Cardiac muscle cell (in vitro differentiated cells and primary cell): ENCODE measurements at regions not wholly inside any gene's neighbourhood (a gene's known extent, or its start where the extent isn't known, plus 50 kb on each side); places are given as distances from the start of the nearest gene placed in this dataset.

Experiments
- DNase-seq, 2 donors: peaks; one replicate each; pipeline versions ENCODE4 v3.0.0 to v3.0.0-alpha.2; 2010 to 2017; ENCODE audit warnings: low read depth in 1 of 2, low spot score in 1 of 2
- H3K27ac ChIP-seq: fragments of 200-600 bp; sonication (generic); 2 replicates; pipeline ENCODE4 v1.5.1; 2016
- H3K27me3 ChIP-seq: fragments of 200-600 bp; sonication (generic); 2 replicates; pipeline ENCODE4 v1.6.0; 2016; ENCODE audit warnings: control low read depth
- H3K36me3 ChIP-seq: fragments of 200-600 bp; sonication (generic); 2 replicates; pipeline ENCODE4 v1.5.1; 2016; ENCODE audit warnings: control low read depth
- H3K4me1 ChIP-seq: fragments of 200-600 bp; sonication (generic); 2 replicates; pipeline ENCODE4 v1.8.1; 2017; ENCODE audit warnings: low read depth, mild to moderate bottlenecking, mixed run types
- H3K4me3 ChIP-seq: fragments of 200-600 bp; sonication (generic); 2 replicates; pipeline ENCODE4 v1.5.1; 2016; ENCODE audit warnings: mild to moderate bottlenecking
- H3K9me3 ChIP-seq: fragments of 200-600 bp; sonication (generic); 2 replicates; pipeline ENCODE4 v1.5.1; 2017; ENCODE audit warnings: low read depth, mild to moderate bottlenecking, control low read depth
- TF ChIP-seq, protein P1 (sequence below): IDR thresholded peaks from 2 replicates; pipeline ENCODE4 v1.5.1; 2012; ENCODE audit warnings: low read depth, mild to moderate bottlenecking, low read length

GRCh38 chr15:88748651-88749050 is 54.6 kb upstream of the ACAN start:
- H3K27me3 ChIP-seq: no peaks in the 10 kb centered on the region
- no peaks in the 10 kb centered on the region for H3K36me3 ChIP-seq
- H3K4me1 ChIP-seq: peaks cover 3% of the 10 kb centered on the region
- no peak overlapping the region for H3K27ac ChIP-seq
- no peaks in the 10 kb centered on the region for H3K9me3 ChIP-seq
- no peak for DNase-seq
- TF ChIP-seq, protein P1, sequence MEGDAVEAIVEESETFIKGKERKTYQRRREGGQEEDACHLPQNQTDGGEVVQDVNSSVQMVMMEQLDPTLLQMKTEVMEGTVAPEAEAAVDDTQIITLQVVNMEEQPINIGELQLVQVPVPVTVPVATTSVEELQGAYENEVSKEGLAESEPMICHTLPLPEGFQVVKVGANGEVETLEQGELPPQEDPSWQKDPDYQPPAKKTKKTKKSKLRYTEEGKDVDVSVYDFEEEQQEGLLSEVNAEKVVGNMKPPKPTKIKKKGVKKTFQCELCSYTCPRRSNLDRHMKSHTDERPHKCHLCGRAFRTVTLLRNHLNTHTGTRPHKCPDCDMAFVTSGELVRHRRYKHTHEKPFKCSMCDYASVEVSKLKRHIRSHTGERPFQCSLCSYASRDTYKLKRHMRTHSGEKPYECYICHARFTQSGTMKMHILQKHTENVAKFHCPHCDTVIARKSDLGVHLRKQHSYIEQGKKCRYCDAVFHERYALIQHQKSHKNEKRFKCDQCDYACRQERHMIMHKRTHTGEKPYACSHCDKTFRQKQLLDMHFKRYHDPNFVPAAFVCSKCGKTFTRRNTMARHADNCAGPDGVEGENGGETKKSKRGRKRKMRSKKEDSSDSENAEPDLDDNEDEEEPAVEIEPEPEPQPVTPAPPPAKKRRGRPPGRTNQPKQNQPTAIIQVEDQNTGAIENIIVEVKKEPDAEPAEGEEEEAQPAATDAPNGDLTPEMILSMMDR: no peak
- no peak overlapping the region for H3K4me3 ChIP-seq

- Histone ChIP-seq H3K4me1 (peaks cover 3% of the 10 kb centered on the region), H3K9me3 (no peaks in the 10 kb centered on the region), H3K27me3 (no peaks in the 10 kb centered on the region), H3K4me3 (no peak overlapping the region), H3K36me3 (no peaks in the 10 kb centered on the region), H3K27ac (no peak overlapping the region)
- DNase-seq: no peak
- TF ChIP-seq, protein P1: no peak
Measured at GRCh38 chr15:88749699-88750098, 53.5 kb upstream of the ACAN start.

DNA sequence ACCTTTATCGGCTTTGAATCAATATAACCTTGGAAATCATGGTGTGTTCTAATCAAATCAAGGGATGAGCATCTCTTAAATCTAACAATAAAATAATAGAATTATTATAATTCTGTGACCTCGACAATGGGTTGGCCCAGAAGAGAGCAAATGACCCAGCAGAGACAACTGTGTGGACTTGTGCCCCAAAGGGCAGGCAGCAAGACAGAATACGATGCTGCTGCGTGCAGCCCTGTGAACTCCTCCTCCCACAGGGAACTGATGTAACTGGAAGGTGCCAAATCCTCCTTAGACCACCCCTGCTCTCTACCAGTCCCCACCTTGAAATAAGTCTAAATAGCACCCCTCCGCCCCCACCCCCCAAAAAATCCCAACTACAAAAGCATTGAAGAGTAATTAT is 50.7 kb upstream of the ACAN start:
- no peak overlapping the region for H3K27ac ChIP-seq

DNA sequence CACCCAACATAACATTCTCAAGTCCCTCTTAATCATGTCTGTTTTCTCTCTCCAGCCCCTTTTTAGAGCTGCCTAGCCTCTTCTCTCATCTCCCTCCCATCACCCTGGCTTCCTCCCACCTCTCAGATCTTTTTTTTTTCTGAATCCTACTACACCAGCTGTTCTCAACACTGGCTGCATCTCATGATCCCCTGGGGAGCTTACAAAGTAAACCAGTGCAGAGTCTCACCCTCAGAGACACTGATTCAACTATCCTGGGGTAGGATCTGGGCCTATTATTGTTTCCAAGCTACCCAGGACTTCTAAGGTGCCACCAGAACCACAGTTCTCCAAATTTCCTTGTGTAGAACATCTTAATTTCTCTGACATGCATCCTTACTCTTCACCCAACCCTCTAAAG is 50.3 kb upstream of the ACAN start:
- no peak for DNase-seq
- Histone ChIP-seq H3K4me1 (no peaks in the 10 kb centered on the region), H3K4me3 (no peak overlapping the region), H3K27ac (no peak overlapping the region), H3K36me3 (no peaks in the 10 kb centered on the region), H3K9me3 (no peaks in the 10 kb centered on the region), H3K27me3 (no peaks in the 10 kb centered on the region)
- TF ChIP-seq, protein P1: no peak

More for the DNA sequence above, 50.7 kb upstream of the ACAN start:
- Histone ChIP-seq H3K36me3 (no peaks in the 10 kb centered on the region), H3K4me3 (no peak overlapping the region), H3K27me3 (no peaks in the 10 kb centered on the region), H3K4me1 (no peaks in the 10 kb centered on the region), H3K9me3 (no peaks in the 10 kb centered on the region)
- TF ChIP-seq, protein P1: no peak
- DNase-seq: no peak
